ENCODE measurements at regions not wholly inside any gene's neighbourhood (a gene's known extent, or its start where the extent isn't known, plus 50 kb on each side); places are given as distances from the start of the nearest gene placed in this dataset.
"Not testable (repeated sequence)": the region's sequence is repeated elsewhere in the genome, so short reads cannot be mapped to it uniquely, and the experiment has no call there.

DNA sequence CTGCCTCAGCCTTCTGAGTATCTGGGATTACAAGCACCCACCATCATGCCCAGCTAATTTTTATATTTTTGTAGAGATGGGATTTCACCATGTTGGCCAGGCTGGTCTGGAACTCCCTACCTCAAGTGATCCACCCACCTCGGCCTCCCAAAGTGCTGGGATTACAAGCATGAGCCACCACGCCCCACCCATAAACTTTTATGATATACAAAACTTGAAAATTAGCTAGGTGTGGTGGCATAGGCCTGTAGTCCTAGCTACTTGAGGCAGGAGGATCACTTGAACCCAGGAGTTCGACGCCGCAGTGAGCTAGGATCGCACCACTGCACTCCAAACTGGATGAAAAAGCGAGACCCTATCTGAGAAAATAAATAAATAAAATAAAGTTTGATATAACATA is 149.5 kb upstream of the ATF7IP start:
- DNase-seq: not testable (repeated sequence)

DNA sequence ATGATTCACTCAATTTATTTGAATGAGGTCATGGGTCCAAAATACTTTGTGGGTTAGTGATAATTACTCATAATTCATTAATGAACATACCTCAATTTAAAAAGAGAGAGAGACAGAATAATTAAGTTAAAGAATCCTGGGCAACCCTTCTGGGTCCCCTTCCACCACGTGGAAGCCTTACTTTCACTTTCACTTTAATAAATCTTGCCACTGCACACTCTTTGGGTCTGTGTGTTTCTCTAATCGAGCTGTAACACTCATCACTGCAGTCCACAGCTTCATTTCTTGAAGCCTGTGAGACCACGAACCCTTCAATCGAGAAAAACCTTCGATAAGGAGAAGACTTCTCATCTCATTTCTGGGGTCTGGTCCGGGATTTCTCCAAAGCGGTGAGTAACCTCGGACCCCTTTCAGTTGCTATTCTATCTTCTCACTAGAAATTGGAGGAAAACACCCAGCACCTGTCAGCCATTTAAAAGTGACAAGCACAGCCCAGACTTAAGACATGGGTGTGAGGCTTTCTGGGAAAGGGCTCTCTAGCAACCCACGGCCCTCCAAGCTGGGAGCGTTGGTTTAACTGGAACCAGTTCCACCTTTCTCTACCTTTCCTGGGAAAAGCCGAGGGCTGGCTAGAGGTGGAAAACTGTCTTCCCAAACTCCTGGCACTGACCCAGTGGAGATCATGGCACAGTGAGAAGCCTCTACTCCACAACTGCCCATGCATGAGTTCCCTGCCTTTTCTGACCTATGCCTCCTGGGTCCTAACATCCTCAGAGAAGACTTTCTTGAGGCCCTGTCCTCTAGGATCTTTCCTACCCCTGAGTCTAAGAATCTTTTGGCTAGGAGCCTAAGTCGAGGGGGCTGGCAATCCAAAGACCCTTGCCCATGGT is 148.8 kb upstream of the ATF7IP start:
- no peak for DNase-seq

GRCh38 chr12:14219156-14219555 is 146.3 kb upstream of the ATF7IP start:
- no peak for DNase-seq

DNA sequence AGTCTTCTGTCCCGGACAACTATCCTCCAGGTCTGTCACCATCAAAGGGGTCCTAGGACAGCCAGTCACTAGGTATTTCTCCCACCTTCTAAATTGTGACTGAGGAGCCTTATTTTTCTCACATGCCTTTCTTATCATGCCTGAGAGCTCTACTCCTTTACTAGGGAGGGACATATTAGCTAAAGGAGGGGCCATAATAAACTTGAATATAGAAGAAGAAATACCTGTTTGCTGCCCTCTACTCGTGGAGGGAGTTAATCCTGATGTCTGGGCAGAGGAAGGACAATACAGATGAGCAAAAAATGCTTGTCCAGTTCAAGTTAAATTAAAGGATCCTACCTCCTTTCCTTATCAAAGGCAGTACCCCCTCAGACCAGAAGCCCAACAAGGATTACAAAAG is 145.8 kb upstream of the ATF7IP start:
- not testable (repeated sequence) for DNase-seq

GRCh38 chr12:14225064-14225463 is 140.4 kb upstream of the ATF7IP start:
- DNase-seq: no peak

GRCh38 chr12:14235176-14235575 is 130.3 kb upstream of the ATF7IP start:
- not testable (repeated sequence) for DNase-seq

- not testable (repeated sequence) for DNase-seq
Observed at GRCh38 chr12:14236641-14237040, 128.8 kb upstream of the ATF7IP start.

DNA sequence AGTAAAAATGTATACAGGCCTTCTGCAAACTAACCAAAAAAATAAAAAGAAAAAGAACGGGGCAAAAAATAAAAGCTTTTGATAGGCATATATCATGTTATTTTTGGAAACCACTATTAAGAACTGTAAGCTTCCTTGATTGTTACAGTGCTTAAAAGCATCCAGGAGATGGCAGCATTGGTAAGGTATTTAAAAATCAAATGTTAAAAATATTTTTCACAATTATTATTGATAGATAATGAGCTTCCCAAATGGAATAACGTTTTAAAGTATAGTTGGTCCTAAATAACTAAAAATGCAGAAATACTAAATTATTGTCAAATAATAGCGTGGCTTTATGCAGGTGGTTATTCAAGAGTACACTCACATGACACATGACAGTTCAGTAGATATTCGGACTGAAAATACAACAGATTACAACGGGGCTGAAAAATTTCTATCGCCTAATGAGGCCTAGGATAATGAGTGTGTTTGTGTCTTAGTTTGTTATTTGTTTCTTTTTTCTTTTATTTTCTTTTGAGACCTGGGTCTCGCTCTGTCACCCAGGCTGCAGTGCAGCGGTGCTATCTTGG is 127.2 kb upstream of the ATF7IP start:
- DNase-seq: no peak

GRCh38 chr12:14239350-14239934 is 126.0 kb upstream of the ATF7IP start:
- no peak for DNase-seq

DNA sequence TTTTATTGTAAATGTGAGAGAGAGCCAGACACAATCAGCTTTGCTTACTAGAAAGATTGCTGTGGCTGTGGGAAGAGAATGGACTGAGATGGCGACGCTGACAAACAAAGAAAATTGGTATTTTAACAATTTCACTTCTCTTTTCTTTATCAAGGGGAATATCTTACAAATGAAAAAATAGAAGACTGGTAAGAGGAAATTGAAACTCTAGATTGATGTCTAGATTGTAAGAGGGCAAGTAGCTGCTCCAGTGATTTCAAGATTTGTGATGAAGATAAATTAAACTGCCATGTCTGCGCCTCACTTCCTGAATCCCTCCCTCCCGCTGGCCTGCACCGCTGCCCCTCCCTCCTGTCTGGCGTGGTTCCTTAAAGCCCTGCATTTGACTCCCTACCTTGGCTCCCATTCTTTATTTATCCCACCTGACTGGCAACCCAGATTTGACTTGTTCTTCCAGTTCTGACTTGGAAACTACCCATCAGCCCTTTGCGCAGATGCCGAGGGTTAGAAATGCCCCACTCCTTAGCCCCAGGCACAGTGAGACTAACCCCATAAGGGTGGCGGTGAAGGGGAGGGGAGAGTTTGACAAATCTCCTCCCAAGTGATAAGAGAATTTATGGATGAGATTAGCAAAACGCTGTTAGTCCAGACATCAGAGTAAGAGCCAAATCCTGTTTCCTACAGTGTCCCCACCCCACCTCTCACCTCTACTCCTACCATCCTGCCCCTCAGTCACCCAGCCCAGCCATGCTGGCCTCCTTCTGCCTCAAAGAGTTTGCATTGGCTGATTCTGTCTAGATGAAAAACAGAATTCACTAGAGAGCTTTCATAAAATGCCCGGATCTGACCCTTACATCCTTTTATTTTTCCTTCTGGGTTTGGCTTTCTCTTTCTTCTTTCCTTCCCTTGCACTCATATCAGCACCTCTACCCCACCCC is 125.3 kb upstream of the ATF7IP start:
- DNase-seq: no peak

- no peak for DNase-seq
Observed at GRCh38 chr12:14240873-14241220, 124.6 kb upstream of the ATF7IP start.

GRCh38 chr12:14242825-14243224 is 122.7 kb upstream of the ATF7IP start:
- not testable (repeated sequence) for DNase-seq

DNA sequence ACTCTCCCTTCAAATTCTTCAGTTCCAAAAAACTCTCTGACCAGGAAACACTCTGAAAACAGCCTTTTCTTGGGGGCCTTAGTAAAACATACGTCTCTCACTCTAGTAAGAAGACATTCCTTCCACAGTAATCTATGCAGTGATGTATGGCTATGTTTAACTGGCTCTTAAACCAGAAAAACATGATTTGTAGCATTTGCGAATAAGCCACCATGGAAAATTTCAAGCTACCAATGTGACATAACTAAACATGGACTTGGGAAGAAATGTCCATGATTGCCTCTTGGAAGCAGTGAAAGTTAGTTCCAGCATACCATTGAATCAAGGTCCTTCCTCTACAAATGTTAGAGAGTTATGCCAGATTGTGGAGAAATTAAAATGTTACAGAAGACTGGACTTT is 121.5 kb upstream of the ATF7IP start:
- DNase-seq: no peak

- no peak for DNase-seq
Observed at GRCh38 chr12:14244876-14245669, 120.4 kb upstream of the ATF7IP start.

- DNase-seq: no peak
Observed at GRCh38 chr12:14247166-14247565, 118.3 kb upstream of the ATF7IP start.

DNA sequence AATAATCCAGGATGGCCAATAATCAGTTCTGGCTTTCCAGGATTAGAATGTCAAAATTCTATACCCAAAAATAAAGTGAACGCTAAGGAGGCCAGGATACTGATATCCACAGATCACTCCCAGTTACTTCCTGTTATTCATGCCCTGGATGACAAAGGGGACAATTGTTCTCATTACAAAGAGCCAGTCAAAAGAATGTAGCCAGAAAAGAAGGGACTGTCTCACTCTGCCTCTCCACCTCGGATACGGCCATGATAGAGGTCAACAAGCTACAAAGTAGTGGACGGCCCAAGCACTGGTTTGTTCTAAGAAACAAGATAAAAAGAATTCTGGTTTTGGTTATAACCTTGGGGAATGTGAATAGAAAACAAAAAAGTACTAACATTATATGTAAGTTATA is 116.1 kb upstream of the ATF7IP start:
- no peak for DNase-seq

DNA sequence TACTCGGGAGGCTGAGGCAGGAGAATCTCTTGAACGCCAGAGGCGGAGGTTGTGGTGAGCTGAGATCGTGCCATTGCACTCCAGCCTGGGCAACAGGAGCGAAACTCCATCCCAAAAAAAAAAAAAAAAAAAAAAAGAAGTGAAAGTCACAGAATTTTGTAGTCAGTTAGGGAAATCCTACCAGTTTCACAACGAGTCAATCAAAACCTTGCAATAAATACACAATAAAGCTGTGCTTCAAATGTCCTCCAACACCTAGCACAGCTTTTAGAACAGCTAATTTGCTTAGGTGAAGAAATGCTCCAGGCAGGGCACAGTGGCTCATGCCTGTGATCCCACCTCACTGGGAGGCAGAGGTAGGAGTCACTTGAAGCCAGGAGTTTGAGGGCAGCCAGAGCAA is 112.8 kb upstream of the ATF7IP start:
- DNase-seq: no peak

DNA sequence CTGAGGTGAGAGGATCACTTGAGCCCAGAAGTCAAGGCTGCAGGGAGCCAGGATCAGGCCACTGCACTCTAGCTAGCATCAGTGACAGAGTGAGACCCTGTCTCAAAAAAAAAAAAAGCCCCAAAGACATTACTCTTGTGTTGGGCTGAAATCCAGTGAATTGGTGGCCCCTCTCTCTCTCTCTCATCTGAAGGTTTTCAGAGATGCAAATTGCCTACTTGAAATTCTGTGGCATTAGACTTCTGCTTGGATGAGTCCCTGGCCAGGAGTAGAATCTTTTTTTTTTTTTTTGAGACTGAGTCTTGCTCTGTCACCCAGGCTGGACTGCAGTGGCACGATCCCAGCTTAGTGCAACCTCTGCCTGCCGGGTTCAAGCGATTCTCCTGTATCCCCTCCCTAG is 112.0 kb upstream of the ATF7IP start:
- no peak for DNase-seq

- DNase-seq: no peak
Observed at GRCh38 chr12:14254781-14255180, 110.7 kb upstream of the ATF7IP start.

DNA sequence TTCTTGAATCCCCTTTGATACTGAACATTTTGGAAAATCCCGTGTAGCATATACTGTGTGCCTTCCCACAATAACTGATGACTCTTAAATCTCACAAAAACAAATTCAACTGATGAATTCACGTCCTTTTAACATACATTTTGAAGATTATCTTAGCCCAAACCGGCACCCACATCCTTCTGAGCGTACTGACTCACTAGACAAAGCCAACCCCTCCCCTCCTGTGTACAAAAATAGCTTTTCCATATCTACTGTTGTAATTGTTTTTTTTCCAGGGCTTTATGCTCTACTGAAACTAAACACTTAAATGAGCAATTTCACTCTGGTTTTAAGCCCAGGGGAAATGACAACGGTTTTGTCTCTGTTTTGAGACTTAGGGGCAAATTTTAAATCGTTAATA is 109.4 kb upstream of the ATF7IP start:
- peak; percentile 30 for DNase-seq

DNA sequence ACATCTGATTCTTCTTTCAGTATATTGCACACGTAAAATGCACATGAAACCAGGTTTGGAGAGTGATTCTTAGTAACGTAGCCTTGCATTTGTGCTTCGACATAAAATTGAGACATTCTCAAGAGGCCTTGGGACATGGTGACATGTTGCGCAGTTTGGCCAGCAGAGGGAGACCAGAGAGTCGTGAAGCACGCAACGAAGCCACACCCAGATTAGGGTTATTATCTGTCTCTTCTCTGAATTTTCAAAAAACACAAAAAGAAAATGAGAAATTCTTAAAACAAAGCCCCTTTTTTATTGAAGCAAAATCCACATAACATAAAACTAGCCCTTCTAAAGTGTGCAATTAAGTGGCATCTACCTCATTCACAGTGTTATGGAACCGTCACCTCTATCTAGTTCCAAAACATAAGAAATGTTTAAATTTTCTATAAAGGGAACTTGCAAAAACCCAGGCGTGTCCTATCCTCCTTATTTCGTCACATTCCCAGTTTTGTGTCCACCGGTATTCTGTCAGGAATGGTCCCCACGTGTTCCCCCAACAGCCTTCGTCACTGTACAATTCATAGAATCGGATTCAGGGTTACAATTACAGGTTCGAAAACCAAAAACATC is 108.8 kb upstream of the ATF7IP start:
- DNase-seq: peak; percentile 69

DNA sequence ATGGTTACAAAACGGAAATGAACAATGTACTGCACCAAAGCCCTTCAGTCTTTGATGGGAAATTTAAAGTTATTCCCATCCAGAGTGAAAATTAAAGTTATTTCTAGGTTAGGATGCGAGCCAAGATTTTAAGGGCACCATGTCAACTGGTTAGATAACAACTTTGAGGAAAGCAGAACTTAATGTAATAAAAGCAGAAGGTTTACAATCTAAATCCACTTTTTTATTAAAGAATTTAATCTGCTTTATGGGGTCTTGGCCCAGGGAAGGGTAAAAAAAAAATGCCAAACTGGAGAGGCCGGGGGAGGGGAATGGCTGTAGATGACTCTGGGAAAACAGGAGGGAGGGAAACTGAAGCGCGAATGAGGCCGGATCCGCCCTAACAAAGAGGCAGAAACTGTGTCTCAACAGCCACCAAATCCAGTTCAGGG is 108.2 kb upstream of the ATF7IP start:
- no peak for DNase-seq
